IPS DF 6.9 (cell line): ENCODE measurements at regions not wholly inside any gene's neighbourhood (a gene's known extent, or its start where the extent isn't known, plus 50 kb on each side); places are given as distances from the start of the nearest gene placed in this dataset.
"Not testable (repeated sequence)": the region's sequence is repeated elsewhere in the genome, so short reads cannot be mapped to it uniquely, and the experiment has no call there.

Source experiments
- DNase-seq: peaks from one replicate; pipeline ENCODE4 v3.0.0-alpha.2; 2013; ENCODE audit warnings: low read depth, low spot score
- H3K27ac ChIP-seq: one replicate; pipeline ENCODE4 v1.5.1; 2013; ENCODE audit warnings: low read length, control low read depth
- H3K27me3 ChIP-seq: 2 replicates; pipeline ENCODE4 v1.6.1; 2013; ENCODE audit warnings: mild to moderate bottlenecking, low read length; ENCODE audit not compliant: control insufficient read depth, insufficient read depth
- H3K36me3 ChIP-seq: 2 replicates; pipeline ENCODE4 v1.6.1; 2013; ENCODE audit warnings: low read length; ENCODE audit not compliant: control insufficient read depth, insufficient read depth
- H3K4me1 ChIP-seq: 2 replicates; pipeline ENCODE4 v1.6.1; 2013; ENCODE audit warnings: low read length; ENCODE audit not compliant: control insufficient read depth, insufficient read depth
- H3K4me3 ChIP-seq: 2 replicates; pipeline ENCODE4 v1.5.1; 2013; ENCODE audit warnings: mild to moderate bottlenecking, low read length
- H3K9me3 ChIP-seq: 2 replicates; pipeline ENCODE4 v1.6.1; 2013; ENCODE audit warnings: low read length, inconsistent platforms; ENCODE audit not compliant: control insufficient read depth, insufficient read depth
- WGBS: extraction: QIAGEN DNeasy Blood & Tissue Kit; methylation state at CpG from one replicate; pipeline ENCODE4 v1.1.7; 2013; ENCODE audit warnings: mixed read lengths, missing lambda C conversion rate; ENCODE audit not compliant: insufficient read length, insufficient coverage; 5-methylcytosine and 5-hydroxymethylcytosine counted together

DNA sequence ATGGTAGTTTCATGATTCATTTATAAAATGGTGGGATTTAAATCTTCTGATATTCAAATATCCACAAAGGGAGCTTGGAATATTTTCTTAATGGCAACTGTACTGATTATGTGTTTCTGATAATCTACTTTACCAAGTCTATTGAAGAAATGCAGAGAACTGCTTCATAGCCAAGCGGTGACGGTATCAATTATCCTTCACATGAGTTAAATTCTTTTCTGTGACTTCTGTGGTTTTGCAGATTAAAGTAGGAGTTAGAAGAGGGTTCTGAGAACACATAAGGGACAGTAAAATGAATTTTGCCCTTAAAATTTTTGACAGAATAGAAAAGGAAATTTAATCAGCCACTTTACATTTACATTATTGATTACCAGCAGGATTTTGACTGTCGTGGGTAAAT is 563.2 kb downstream of the GBE1 start:
- Histone ChIP-seq H3K27me3 (no peaks in the 10 kb centered on the region), H3K36me3 (no peaks in the 10 kb centered on the region), H3K4me1 (no peaks in the 10 kb centered on the region), H3K9me3 (no peaks in the 10 kb centered on the region), H3K4me3 (no peak overlapping the region), H3K27ac (no peak overlapping the region)
- no peak for DNase-seq
- no CpG with 5 or more reads among the region's 3 CpGs for WGBS

- Histone ChIP-seq H3K36me3 (no peaks in the 10 kb centered on the region), H3K9me3 (no peaks in the 10 kb centered on the region), H3K4me3 (no peak overlapping the region), H3K27ac (no peak overlapping the region), H3K27me3 (no peaks in the 10 kb centered on the region), H3K4me1 (no peaks in the 10 kb centered on the region)
- DNase-seq: no peak
- WGBS: no CpG with 5 or more reads among the region's 3 CpGs
These were observed 564.1 kb downstream of the GBE1 start for GRCh38 chr3:81197386-81197785.

GRCh38 chr3:81195478-81195877 is 566.0 kb downstream of the GBE1 start:
- Histone ChIP-seq H3K9me3 (no peaks in the 10 kb centered on the region), H3K27ac (no peak overlapping the region), H3K4me3 (no peak overlapping the region), H3K4me1 (no peaks in the 10 kb centered on the region), H3K36me3 (no peaks in the 10 kb centered on the region), H3K27me3 (no peaks in the 10 kb centered on the region)
- DNase-seq: no peak
- no CpG with 5 or more reads among the region's 1 CpG for WGBS

GRCh38 chr3:81186412-81186811 is 575.0 kb downstream of the GBE1 start:
- no peak for DNase-seq
- Histone ChIP-seq H3K27ac (no peak overlapping the region), H3K4me1 (no peaks in the 10 kb centered on the region), H3K36me3 (no peaks in the 10 kb centered on the region), H3K9me3 (no peaks in the 10 kb centered on the region), H3K4me3 (no peak overlapping the region), H3K27me3 (no peaks in the 10 kb centered on the region)

DNA sequence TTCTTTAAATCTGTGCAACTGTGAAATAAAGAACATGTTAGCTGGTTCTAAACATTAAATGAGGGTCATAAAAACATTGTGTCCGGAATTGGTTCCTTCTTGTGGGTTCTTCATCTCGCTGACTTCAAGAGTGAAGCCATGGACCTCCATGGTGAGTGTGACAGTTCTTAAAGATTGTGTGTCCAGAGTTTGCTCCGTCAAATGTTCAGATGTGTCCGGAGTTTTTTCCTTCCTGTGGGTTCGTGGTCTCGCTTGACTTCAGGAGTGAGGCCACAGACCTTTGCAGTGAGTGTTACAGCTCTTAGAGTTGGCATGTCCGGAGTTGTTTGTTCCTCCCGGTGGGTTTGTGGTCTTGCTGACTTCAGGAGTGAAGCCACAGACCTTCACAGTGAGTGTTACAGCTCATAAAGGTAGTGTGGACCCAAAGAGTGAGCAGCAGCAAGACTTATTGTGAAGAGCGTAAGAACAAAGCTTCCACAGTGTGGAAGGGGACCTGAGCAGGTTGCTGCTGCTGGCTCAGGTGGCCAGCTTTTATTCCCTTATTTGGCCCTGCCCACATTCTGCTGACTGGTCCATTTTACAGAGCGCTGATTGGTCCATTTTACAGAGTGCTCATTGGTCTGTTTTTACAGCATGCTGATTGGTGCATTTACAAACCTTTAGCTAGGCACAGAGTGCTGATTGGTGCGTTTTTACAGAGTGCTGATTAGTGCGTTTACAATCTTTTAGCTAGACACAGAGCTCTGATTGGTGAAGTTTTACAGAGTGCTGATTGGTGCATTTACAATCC is 579.2 kb downstream of the GBE1 start:
- no CpG with 5 or more reads among the region's 12 CpGs for WGBS
- not testable (repeated sequence) for DNase-seq, H3K4me3 ChIP-seq, H3K27me3 ChIP-seq, H3K4me1 ChIP-seq, H3K36me3 ChIP-seq, H3K27ac ChIP-seq, H3K9me3 ChIP-seq

DNA sequence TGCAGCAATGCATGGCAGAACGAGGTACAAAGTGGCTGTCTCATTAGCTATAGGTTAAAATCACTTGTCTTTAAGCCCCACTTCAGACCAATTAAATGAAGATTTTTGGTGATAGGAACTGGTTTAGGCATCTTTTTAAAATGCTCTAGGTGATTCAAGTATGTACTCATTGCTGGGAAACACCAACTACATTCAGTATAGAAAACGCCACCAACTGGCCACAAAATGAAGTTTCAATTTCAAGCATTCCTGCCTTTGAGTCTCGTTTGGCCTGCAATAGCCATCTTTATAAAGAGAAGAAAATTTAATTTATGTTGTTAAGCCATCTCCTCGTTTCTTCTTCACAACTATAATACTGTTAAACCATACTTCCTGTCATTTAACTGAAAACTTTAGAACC is 587.9 kb downstream of the GBE1 start:
- no peaks in the 10 kb centered on the region for H3K9me3 ChIP-seq
- WGBS: no CpG with 5 or more reads among the region's 4 CpGs
- no peaks in the 10 kb centered on the region for H3K36me3 ChIP-seq
- no peak overlapping the region for H3K27ac ChIP-seq
- H3K4me3 ChIP-seq: no peak overlapping the region
- no peaks in the 10 kb centered on the region for H3K27me3 ChIP-seq
- H3K4me1 ChIP-seq: no peaks in the 10 kb centered on the region; the same call in 1 of the 2 replicates
- DNase-seq: no peak

GRCh38 chr3:81170298-81170697 is 591.1 kb downstream of the GBE1 start:
- DNase-seq: peak; percentile 27
- no peaks in the 10 kb centered on the region for H3K27me3 ChIP-seq
- H3K27ac ChIP-seq: no peak overlapping the region
- no peaks in the 10 kb centered on the region for H3K9me3 ChIP-seq
- no peaks in the 10 kb centered on the region; the same call in 1 of the 2 replicates for H3K4me1 ChIP-seq
- no peak overlapping the region for H3K4me3 ChIP-seq
- no peaks in the 10 kb centered on the region for H3K36me3 ChIP-seq

- Histone ChIP-seq H3K36me3 (no peaks in the 10 kb centered on the region), H3K9me3 (no peaks in the 10 kb centered on the region), H3K27me3 (no peaks in the 10 kb centered on the region), H3K27ac (no peak overlapping the region), H3K4me1 (no peaks in the 10 kb centered on the region), H3K4me3 (no peak overlapping the region)
- DNase-seq: no peak
- WGBS: 100% methylated on average over 2 of the region's 3 CpGs
These were observed 596.6 kb downstream of the GBE1 start for GRCh38 chr3:81164806-81165205.

DNA sequence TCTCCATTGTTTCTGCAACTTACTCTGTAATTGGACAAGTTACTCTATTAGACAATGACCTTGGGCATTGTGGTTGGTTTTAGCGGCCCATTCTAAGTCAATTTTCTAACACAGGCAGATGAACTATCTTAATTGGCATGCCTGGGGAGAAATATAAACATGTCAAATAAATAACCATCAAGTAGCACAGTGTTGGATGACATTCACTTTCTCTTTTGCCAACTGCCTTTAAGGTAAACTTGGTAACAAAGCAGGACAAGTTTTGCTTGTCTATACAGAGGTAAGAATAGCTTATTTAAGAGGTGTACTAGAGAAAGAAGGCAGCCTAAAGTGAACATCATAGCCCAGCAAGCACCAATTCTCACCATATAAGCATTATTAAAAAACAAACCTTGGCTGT is 599.6 kb downstream of the GBE1 start:
- no peak overlapping the region for H3K4me3 ChIP-seq
- H3K27me3 ChIP-seq: no peaks in the 10 kb centered on the region
- WGBS: no CpG with 5 or more reads among the region's 1 CpG
- H3K36me3 ChIP-seq: no peaks in the 10 kb centered on the region
- H3K4me1 ChIP-seq: no peaks in the 10 kb centered on the region
- no peaks in the 10 kb centered on the region for H3K9me3 ChIP-seq
- DNase-seq: no peak
- no peak overlapping the region for H3K27ac ChIP-seq

DNA sequence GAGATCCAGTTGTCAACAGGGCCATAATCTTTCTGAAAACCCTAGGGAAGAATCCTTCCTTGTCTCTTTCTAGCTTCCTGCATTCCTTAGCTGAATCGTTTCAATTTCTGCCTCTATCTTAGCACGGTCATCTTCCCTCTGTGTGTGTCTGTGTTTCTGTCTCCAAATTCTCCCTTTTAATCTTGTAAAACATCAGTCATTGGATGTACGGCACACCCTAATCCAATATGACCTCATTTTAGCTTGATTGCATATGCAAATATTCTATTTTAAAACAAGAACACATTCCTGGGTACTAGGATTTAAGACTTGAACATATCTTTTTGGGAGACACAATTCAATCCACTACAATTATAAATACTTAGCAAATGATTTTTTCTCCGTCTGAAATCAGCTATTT is 600.3 kb downstream of the GBE1 start:
- H3K36me3 ChIP-seq: no peaks in the 10 kb centered on the region
- WGBS: no CpG with 5 or more reads among the region's 4 CpGs
- H3K27me3 ChIP-seq: no peaks in the 10 kb centered on the region
- no peaks in the 10 kb centered on the region for H3K9me3 ChIP-seq
- DNase-seq: no peak
- no peaks in the 10 kb centered on the region for H3K4me1 ChIP-seq
- H3K4me3 ChIP-seq: no peak overlapping the region
- no peak overlapping the region for H3K27ac ChIP-seq

DNA sequence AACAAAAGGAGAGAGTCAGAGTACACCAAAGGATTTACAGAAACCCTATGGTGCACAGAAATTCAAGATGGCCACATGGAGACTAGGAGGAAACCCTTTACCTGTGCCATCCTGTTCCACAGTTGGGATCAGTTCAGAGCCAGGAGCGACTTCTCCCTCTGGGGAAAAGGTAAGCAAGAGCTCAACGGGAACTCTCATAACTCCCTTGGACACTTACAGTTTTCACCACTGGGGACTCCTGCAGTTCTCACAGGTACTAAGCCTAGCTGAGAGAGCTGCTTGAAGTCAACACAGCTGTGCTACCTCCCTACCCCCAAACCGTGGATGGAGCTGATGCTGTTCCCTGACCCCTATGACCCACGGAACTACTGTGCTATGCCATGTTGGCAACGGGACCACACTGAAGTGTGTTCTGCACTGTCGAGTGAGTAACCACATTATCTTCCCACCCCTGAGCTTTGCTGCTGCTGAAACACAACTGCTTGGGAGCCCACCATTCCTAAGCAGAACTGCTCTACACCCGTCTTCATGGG is 606.8 kb downstream of the GBE1 start:
- DNase-seq: no peak
- H3K4me1 ChIP-seq: no peaks in the 10 kb centered on the region
- WGBS: no CpG with 5 or more reads among the region's 7 CpGs
- H3K27ac ChIP-seq: no peak overlapping the region
- no peaks in the 10 kb centered on the region for H3K27me3 ChIP-seq
- H3K9me3 ChIP-seq: no peaks in the 10 kb centered on the region
- H3K36me3 ChIP-seq: no peaks in the 10 kb centered on the region
- H3K4me3 ChIP-seq: no peak overlapping the region
